Naive thymus-derived CD8-positive, alpha-beta T cell (primary cell): ENCODE measurements at regions not wholly inside any gene's neighbourhood (a gene's known extent, or its start where the extent isn't known, plus 50 kb on each side); places are given as distances from the start of the nearest gene placed in this dataset.
A peak's percentile ranks its signal among the peaks of the same experiment; 100 is the strongest.
"Not testable (repeated sequence)": the region's sequence is repeated elsewhere in the genome, so short reads cannot be mapped to it uniquely, and the experiment has no call there.

Source experiments
- ATAC-seq, 2 donors: fragments of 150-1000 bp; cut with Tn5 transposase in 1 of 2; sonication (Bioruptor Pico), chemical (Tn5 transposase) in 1 of 2; 1 replicate in 1 of 2; 2 replicates in 1 of 2; pipeline ENCODE4 v1.10.0; 2021; ENCODE audit warnings: mild to moderate bottlenecking in 2 of 2, moderate library complexity in 2 of 2
- POLR2A ChIA-PET: fragments of 350-600 bp; sonication (Branson Sonifier 250); formaldehyde crosslinking; loops from one replicate; lab custom pipeline; 2021; ENCODE audit warnings: antibody characterized with exemption; lab: Charles Lee
- DNase-seq, 10 donors: peaks; one replicate each; pipeline versions ENCODE4 v3.0.0 to v3.0.0-alpha.2; 2020 to 2022
- H3K27ac Mint-ChIP-seq, 10 donors: one replicate each; pipeline ENCODE4 v1.8.0; 2020 to 2022; ENCODE audit warnings: mild to moderate bottlenecking in 10 of 10, mixed read lengths in 10 of 10, moderate library complexity in 4 of 10, inconsistent platforms in 1 of 10
- H3K27me3 Mint-ChIP-seq, 5 donors: one replicate each; pipeline ENCODE4 v1.8.0; 2021 to 2022; ENCODE audit warnings: mixed read lengths in 5 of 5
- H3K36me3 Mint-ChIP-seq, 3 donors: one replicate each; pipeline ENCODE4 v1.8.0; 2020 to 2022; ENCODE audit warnings: mixed read lengths in 3 of 3, mild to moderate bottlenecking in 2 of 3, inconsistent platforms in 1 of 3
- H3K4me1 Mint-ChIP-seq, 4 donors: one replicate each; pipeline ENCODE4 v1.8.0; 2021 to 2022; ENCODE audit warnings: mixed read lengths in 4 of 4
- H3K4me3 Mint-ChIP-seq, 10 donors: one replicate each; pipeline ENCODE4 v1.8.0; 2020 to 2022; ENCODE audit warnings: mild to moderate bottlenecking in 10 of 10, mixed read lengths in 10 of 10, moderate library complexity in 6 of 10, inconsistent platforms in 1 of 10
- H3K9me3 Mint-ChIP-seq, 9 donors: one replicate each; pipeline ENCODE4 v1.8.0; 2020 to 2022; ENCODE audit warnings: mixed read lengths in 9 of 9, mild to moderate bottlenecking in 3 of 9, inconsistent platforms in 1 of 9, moderate library complexity in 1 of 9

DNA sequence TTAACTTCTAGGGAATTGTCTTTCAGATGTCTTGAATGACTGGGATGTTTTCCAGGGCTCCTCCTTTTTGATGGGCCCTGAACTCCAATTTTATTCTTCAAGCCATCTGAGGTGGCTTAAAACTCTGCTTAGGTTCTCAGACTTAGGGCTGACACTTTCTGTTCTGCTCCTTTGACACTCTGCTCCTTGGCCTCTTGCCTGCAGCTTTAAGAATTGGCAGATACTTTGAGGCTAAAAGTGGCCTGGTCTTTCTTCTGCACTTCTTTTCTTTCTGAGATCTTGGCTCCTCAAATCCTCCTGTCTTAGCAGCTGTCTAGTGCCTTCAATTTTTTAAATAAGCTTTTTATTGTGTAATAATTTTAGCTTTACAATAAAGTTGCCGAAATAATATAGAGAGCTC is 294.6 kb downstream of the RPS6KC1 start:
- DNase-seq (no peak), ATAC-seq (no peak)
- Mint-ChIP-seq H3K9me3 (peaks cover 0 to 2% (median 0%) of the 10 kb centered on the region in 9 donors), H3K36me3 (no peaks in the 10 kb centered on the region), H3K27me3 (peaks cover 6 to 38% (median 11%) of the 10 kb centered on the region in 5 donors), H3K4me1 (no peaks in the 10 kb centered on the region), H3K27ac (no peak overlapping the region), H3K4me3 (no peak overlapping the region)
- POLR2A ChIA-PET: no interaction called here

DNA sequence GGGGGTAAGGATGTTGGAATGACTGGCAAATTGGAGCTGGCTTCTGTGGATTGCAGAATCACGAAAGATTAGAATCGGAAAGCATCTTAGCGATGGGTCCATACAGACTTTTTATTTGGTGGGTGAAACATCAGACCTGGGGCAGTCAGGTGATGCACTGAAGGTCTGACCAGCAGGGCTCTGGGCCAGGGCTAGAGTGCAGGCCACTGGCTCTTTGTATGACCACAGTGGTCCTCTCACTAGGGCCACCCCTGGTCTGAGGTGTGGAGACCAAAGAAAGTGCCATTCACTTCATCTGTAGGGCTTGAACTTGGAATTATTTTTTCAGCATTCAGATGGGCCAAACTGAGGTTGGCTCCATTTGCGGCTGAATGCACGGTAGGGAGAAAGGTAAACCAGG is 306.4 kb downstream of the RPS6KC1 start:
- Mint-ChIP-seq H3K9me3 (peaks cover 0 to 9% (median 2%) of the 10 kb centered on the region in 9 donors), H3K4me1 (peaks cover 0 to 2% (median 0%) of the 10 kb centered on the region in 4 donors), H3K36me3 (peaks cover 0 to 3% (median under 1%) of the 10 kb centered on the region in 3 donors), H3K4me3 (no peak overlapping the region), H3K27ac (no peak overlapping the region), H3K27me3 (peaks cover 0 to 24% (median 5%) of the 10 kb centered on the region in 5 donors)
- DNase-seq (no peak), ATAC-seq (no peak)
- POLR2A ChIA-PET: no interaction called here

GRCh38 chr1:213358368-213358767 is 307.3 kb downstream of the RPS6KC1 start:
- H3K4me1 Mint-ChIP-seq, H3K27ac Mint-ChIP-seq, H3K4me3 Mint-ChIP-seq, POLR2A ChIA-PET, H3K36me3 Mint-ChIP-seq, ATAC-seq, DNase-seq: not testable (repeated sequence)
- H3K9me3 Mint-ChIP-seq: peaks cover 0 to 16% (median 6%) of the 10 kb centered on the region in 9 donors
- peaks cover 3 to 32% (median 5%) of the 10 kb centered on the region in 5 donors for H3K27me3 Mint-ChIP-seq

DNA sequence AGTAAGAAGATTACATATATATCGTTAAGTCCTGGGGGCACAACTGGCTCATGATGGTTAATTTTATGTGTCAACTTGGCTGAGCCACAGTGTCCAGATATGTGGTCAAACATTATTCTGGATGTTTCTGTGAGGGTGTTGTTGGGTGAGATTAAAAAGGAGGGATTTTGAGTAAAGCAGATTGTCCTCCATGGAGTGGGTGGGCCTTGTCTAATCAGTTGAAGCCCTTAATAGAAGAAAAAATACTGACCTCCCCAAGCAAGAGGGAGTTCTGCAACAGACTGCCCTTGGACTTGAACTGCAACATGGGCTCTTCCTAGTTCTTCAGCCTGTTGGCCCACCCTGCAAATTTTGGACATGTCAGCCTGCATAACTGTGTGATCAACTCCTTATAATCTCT is 311.6 kb downstream of the RPS6KC1 start:
- H3K27me3 Mint-ChIP-seq: peaks cover 2 to 26% (median 10%) of the 10 kb centered on the region in 5 donors
- no peaks in the 10 kb centered on the region for H3K4me1 Mint-ChIP-seq
- peaks cover 0 to 9% (median 3%) of the 10 kb centered on the region in 3 donors for H3K36me3 Mint-ChIP-seq
- H3K4me3 Mint-ChIP-seq: no peak overlapping the region
- H3K9me3 Mint-ChIP-seq: peaks cover 0 to 20% (median 6%) of the 10 kb centered on the region in 9 donors
- no peak overlapping the region for H3K27ac Mint-ChIP-seq
- no peak for ATAC-seq
- DNase-seq: no peak
- POLR2A ChIA-PET: no interaction called here

DNA sequence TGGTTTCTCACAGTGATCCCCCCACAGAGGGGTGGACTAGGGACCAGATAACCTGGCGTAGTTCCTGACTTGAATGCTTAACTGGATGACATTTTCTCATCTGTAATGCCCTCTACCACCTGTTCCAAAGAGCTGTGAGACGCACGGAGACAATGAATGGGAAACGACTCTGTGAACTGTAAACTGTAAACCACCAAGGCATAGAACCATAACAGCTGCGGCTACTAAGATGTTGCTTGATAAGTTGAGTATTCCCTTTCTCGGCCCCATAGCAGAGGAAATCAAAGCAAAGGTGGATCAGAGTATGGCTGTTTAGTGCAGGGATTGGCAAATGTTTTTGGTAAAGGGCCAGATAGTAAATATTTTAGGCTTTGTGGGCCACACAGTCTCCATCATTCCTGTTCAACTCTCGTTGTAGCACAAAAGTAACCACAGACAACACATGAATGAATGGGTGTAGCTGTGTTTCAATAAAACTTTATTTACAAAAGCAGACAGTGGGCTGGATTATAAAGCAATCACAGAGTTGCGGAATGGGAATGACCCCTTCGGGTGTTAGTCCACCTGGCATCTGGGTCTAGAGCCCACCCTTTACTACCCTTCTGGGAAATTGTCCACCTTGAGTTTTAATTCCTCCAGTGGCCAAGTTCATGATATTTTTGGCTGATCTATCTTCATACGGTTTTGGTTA is 315.2 kb downstream of the RPS6KC1 start:
- no peak for ATAC-seq
- no peak for DNase-seq
- Mint-ChIP-seq H3K27me3 (peaks cover 2 to 30% (median 8%) of the 10 kb centered on the region in 5 donors), H3K4me3 (no peak overlapping the region), H3K4me1 (no peaks in the 10 kb centered on the region), H3K36me3 (peaks cover 0 to 9% (median 0%) of the 10 kb centered on the region in 3 donors), H3K27ac (no peak overlapping the region), H3K9me3 (peaks cover 0 to 20% (median 5%) of the 10 kb centered on the region in 9 donors)
- POLR2A ChIA-PET: no interaction called here

DNA sequence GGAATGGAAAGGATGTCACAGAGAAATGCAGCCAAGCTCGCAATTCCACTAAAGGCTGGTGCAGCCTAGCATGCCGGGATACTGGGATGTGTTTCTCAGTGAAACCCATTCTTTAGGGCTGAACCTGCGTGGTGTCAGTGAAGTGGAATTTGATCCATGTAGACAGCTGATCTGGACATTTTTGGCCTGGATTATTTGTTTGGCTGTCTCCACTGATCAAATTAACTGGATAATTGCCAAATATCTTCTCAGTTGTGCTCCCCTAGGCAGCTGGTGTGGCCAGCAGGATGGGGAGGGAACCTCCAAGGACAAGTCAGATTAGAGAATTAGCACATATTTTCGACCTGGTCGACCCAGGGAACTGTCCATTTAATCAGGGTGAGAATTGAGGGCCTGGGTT is 318.4 kb downstream of the RPS6KC1 start:
- Mint-ChIP-seq H3K4me3 (no peak overlapping the region), H3K27ac (no peak overlapping the region), H3K4me1 (peaks cover 0 to 4% (median 1%) of the 10 kb centered on the region in 4 donors), H3K9me3 (no peaks in the 10 kb centered on the region), H3K27me3 (peaks cover 2 to 24% (median 7%) of the 10 kb centered on the region in 5 donors), H3K36me3 (no peaks in the 10 kb centered on the region)
- DNase-seq (no peak), ATAC-seq (no peak)
- POLR2A ChIA-PET: no interaction called here

DNA sequence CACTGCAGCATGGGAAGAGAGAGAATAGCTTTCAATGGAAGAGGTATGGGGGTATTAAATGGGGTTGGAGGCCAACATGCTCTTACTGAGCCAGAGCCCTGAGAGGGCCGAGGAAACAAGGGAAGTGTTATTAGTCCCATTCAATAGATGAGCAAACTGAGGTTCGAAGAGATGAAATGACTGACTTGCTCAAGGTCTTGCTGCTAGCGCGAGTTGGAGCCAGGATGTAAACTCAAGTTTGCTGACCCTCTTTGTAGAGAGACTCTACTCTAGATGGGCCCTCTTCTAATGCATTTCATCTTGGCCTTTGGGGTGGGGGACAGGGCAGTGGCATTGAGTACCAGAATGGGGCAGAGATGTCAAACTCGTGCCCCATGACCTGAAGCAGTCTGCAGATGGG is 319.5 kb downstream of the RPS6KC1 start:
- no peaks in the 10 kb centered on the region for H3K9me3 Mint-ChIP-seq
- H3K27me3 Mint-ChIP-seq: peaks cover 2 to 31% (median 3%) of the 10 kb centered on the region in 5 donors
- POLR2A ChIA-PET: no interaction called here
- H3K27ac Mint-ChIP-seq: no peak overlapping the region
- DNase-seq (no peak), ATAC-seq (no peak)
- no peak overlapping the region for H3K4me3 Mint-ChIP-seq
- H3K4me1 Mint-ChIP-seq: peaks cover 0 to 5% (median 1%) of the 10 kb centered on the region in 4 donors
- H3K36me3 Mint-ChIP-seq: no peaks in the 10 kb centered on the region

DNA sequence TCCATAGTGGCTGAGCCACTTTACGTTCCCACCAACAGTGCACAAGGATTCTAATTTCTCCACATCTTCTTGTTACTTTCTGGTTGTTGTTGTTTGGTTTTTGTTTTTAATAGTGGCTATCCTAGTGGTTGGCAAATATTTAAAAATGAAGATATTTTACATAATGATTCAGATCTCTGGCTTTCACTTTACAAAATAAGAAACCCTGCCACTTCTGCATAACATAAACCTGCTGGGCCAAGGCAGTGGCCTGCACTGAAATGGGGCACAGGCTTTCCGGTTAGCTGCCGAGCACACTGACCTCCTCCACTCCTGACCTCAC is 320.4 kb downstream of the RPS6KC1 start:
- H3K4me1 Mint-ChIP-seq: peaks cover 0 to 5% (median 1%) of the 10 kb centered on the region in 4 donors
- ATAC-seq (no peak), DNase-seq (no peak)
- H3K27ac Mint-ChIP-seq: no peak overlapping the region
- no peaks in the 10 kb centered on the region for H3K36me3 Mint-ChIP-seq
- peaks cover 0 to 31% (median 3%) of the 10 kb centered on the region in 5 donors for H3K27me3 Mint-ChIP-seq
- no peaks in the 10 kb centered on the region for H3K9me3 Mint-ChIP-seq
- no peak overlapping the region for H3K4me3 Mint-ChIP-seq
- POLR2A ChIA-PET: no interaction called here

- Mint-ChIP-seq H3K4me3 (no peak overlapping the region), H3K27ac (no peak overlapping the region), H3K9me3 (no peaks in the 10 kb centered on the region), H3K36me3 (no peaks in the 10 kb centered on the region), H3K27me3 (peaks cover 0 to 25% (median 3%) of the 10 kb centered on the region in 5 donors), H3K4me1 (peaks cover 0 to 5% (median 1%) of the 10 kb centered on the region in 4 donors)
- no peak for ATAC-seq
- POLR2A ChIA-PET: no interaction called here
- no peak for DNase-seq
Observed at GRCh38 chr1:213371847-213372619, 321.0 kb downstream of the RPS6KC1 start.

- ATAC-seq: no peak
- no peaks in the 10 kb centered on the region for H3K9me3 Mint-ChIP-seq
- no peaks in the 10 kb centered on the region for H3K36me3 Mint-ChIP-seq
- H3K27me3 Mint-ChIP-seq: peaks cover 0 to 21% (median 3%) of the 10 kb centered on the region in 5 donors
- peak in 8 of 10 donors; percentile 15 to 67 (median 30) for DNase-seq
- no peak overlapping the region for H3K4me3 Mint-ChIP-seq
- H3K4me1 Mint-ChIP-seq: peaks cover 0 to 5% (median 1%) of the 10 kb centered on the region in 4 donors
- POLR2A ChIA-PET: no interaction called here
- no peak overlapping the region for H3K27ac Mint-ChIP-seq
Observed at GRCh38 chr1:213374369-213374768, 323.3 kb downstream of the RPS6KC1 start.

DNA sequence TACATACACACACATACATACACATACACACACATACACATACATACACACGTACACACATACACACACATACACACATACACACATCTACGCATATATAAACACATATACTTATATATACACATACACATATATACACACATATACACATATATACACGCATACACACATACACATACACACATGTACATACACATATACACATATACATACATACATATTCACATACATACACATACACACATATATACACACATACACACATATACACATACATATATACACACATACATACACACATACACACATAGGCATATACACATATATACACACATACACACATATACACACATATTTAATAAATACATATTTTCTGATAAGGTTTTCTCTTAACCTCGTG is 324.0 kb downstream of the RPS6KC1 start:
- Mint-ChIP-seq H3K27me3 (peaks cover 0 to 21% (median 3%) of the 10 kb centered on the region in 5 donors), H3K4me1 (peaks cover 0 to 5% (median 1%) of the 10 kb centered on the region in 4 donors)
- ATAC-seq: no peak

GRCh38 chr1:213376862-213377372 is 325.9 kb downstream of the RPS6KC1 start:
- Mint-ChIP-seq H3K9me3 (no peaks in the 10 kb centered on the region), H3K36me3 (no peaks in the 10 kb centered on the region), H3K27ac (peak overlapping the region in 1 of 10 donors; percentile 25), H3K27me3 (peaks cover 0 to 13% (median 3%) of the 10 kb centered on the region in 5 donors), H3K4me3 (no peak overlapping the region), H3K4me1 (peaks cover 0 to 5% (median 1%) of the 10 kb centered on the region in 4 donors)
- no peak for ATAC-seq
- DNase-seq: no peak
- POLR2A ChIA-PET: no interaction called here

More for the DNA sequence above, 324.0 kb downstream of the RPS6KC1 start:
- H3K27ac Mint-ChIP-seq: no peak overlapping the region
- H3K36me3 Mint-ChIP-seq: no peaks in the 10 kb centered on the region
- H3K9me3 Mint-ChIP-seq: no peaks in the 10 kb centered on the region
- no peak overlapping the region for H3K4me3 Mint-ChIP-seq
- no peak for DNase-seq
- POLR2A ChIA-PET: no interaction called here

- POLR2A ChIA-PET: no interaction called here
- no peak overlapping the region for H3K4me3 Mint-ChIP-seq
- H3K36me3 Mint-ChIP-seq: peaks cover 0 to 4% (median 1%) of the 10 kb centered on the region in 3 donors
- H3K9me3 Mint-ChIP-seq: peaks cover 0 to 8% (median 0%) of the 10 kb centered on the region in 9 donors
- H3K27ac Mint-ChIP-seq: no peak overlapping the region
- peaks cover 0 to 7% (median 0%) of the 10 kb centered on the region in 5 donors for H3K27me3 Mint-ChIP-seq
- DNase-seq (no peak), ATAC-seq (no peak)
- no peaks in the 10 kb centered on the region for H3K4me1 Mint-ChIP-seq
Observed at GRCh38 chr1:213380865-213381264, 329.8 kb downstream of the RPS6KC1 start.
